Adipocyte (in vitro differentiated cells): ENCODE measurements at regions not wholly inside any gene's neighbourhood (a gene's known extent, or its start where the extent isn't known, plus 50 kb on each side); places are given as distances from the start of the nearest gene placed in this dataset.

Experiments
- DNase-seq: peaks from one replicate; pipeline ENCODE4 v3.0.0-alpha.2; 2015; ENCODE audit warnings: low read depth
- H3K27me3 ChIP-seq: replicated peaks from 2 replicates; pipeline ENCODE4 v1.7.0; 2013; ENCODE audit warnings: mild to moderate bottlenecking, low read length, moderate library complexity; ENCODE audit not compliant: control insufficient read depth, insufficient read depth
- H3K36me3 ChIP-seq: 2 replicates; pipeline ENCODE4 v1.7.0; 2013; ENCODE audit warnings: low read length, mild to moderate bottlenecking, moderate library complexity; ENCODE audit not compliant: control insufficient read depth, insufficient read depth, severe bottlenecking
- H3K4me1 ChIP-seq: 2 replicates; pipeline ENCODE4 v1.7.0; 2013; ENCODE audit warnings: mild to moderate bottlenecking, low read length, moderate library complexity; ENCODE audit not compliant: control insufficient read depth, insufficient read depth
- H3K4me3 ChIP-seq: 2 replicates; pipeline ENCODE4 v1.7.0; 2013; ENCODE audit warnings: mild to moderate bottlenecking, low read length, moderate library complexity
- H3K9ac ChIP-seq: 2 replicates; pipeline ENCODE4 v1.7.0; 2013; ENCODE audit warnings: mild to moderate bottlenecking, low read length, moderate library complexity
- H3K9me3 ChIP-seq: 2 replicates; pipeline ENCODE4 v1.7.0; 2013; ENCODE audit warnings: mild to moderate bottlenecking, low read length, moderate library complexity; ENCODE audit not compliant: control insufficient read depth

- Histone ChIP-seq H3K9ac (no peak overlapping the region), H3K9me3 (no peaks in the 10 kb centered on the region), H3K4me1 (no peaks in the 10 kb centered on the region), H3K4me3 (no peak overlapping the region), H3K36me3 (no peaks in the 10 kb centered on the region), H3K27me3 (peaks cover 18% of the 10 kb centered on the region)
- no peak for DNase-seq
Observed at GRCh38 chr9:19656704-19657103, 132.1 kb downstream of the SLC24A2 start.

- no peak for DNase-seq
- H3K9me3 ChIP-seq, result no peaks in the 10 kb centered on the region
- H3K27me3 ChIP-seq, result no peaks in the 10 kb centered on the region
- no peak overlapping the region for H3K4me3 ChIP-seq
- H3K4me1 ChIP-seq, result no peaks in the 10 kb centered on the region
- H3K36me3 ChIP-seq, result no peaks in the 10 kb centered on the region
- H3K9ac ChIP-seq, result no peak overlapping the region
Observed at GRCh38 chr9:19651681-19652080, 137.2 kb downstream of the SLC24A2 start.

GRCh38 chr9:19650312-19650711 is 138.5 kb downstream of the SLC24A2 start:
- Histone ChIP-seq H3K9me3 (no peaks in the 10 kb centered on the region), H3K4me3 (no peak overlapping the region), H3K36me3 (no peaks in the 10 kb centered on the region), H3K9ac (no peak overlapping the region), H3K4me1 (no peaks in the 10 kb centered on the region), H3K27me3 (no peaks in the 10 kb centered on the region)
- no peak for DNase-seq

GRCh38 chr9:19649336-19650041 is 139.3 kb downstream of the SLC24A2 start:
- Histone ChIP-seq H3K36me3 (no peaks in the 10 kb centered on the region), H3K27me3 (no peaks in the 10 kb centered on the region), H3K4me3 (no peak overlapping the region), H3K9me3 (no peaks in the 10 kb centered on the region), H3K9ac (no peak overlapping the region), H3K4me1 (no peaks in the 10 kb centered on the region)
- no peak for DNase-seq

GRCh38 chr9:19648672-19649071 is 140.2 kb downstream of the SLC24A2 start:
- no peak for DNase-seq
- no peak overlapping the region for H3K4me3 ChIP-seq
- H3K27me3 ChIP-seq, result no peaks in the 10 kb centered on the region
- H3K36me3 ChIP-seq, result no peaks in the 10 kb centered on the region
- H3K9me3 ChIP-seq, result no peaks in the 10 kb centered on the region
- H3K4me1 ChIP-seq, result no peaks in the 10 kb centered on the region
- H3K9ac ChIP-seq, result no peak overlapping the region

- H3K36me3 ChIP-seq, result no peaks in the 10 kb centered on the region
- H3K9me3 ChIP-seq, result no peaks in the 10 kb centered on the region
- H3K9ac ChIP-seq, result no peak overlapping the region
- no peaks in the 10 kb centered on the region for H3K27me3 ChIP-seq
- no peaks in the 10 kb centered on the region for H3K4me1 ChIP-seq
- DNase-seq, result no peak
- no peak overlapping the region for H3K4me3 ChIP-seq
Observed at GRCh38 chr9:19643875-19644274, 145.0 kb downstream of the SLC24A2 start.

- Histone ChIP-seq H3K4me3 (no peak overlapping the region), H3K9ac (no peak overlapping the region), H3K27me3 (no peaks in the 10 kb centered on the region), H3K36me3 (no peaks in the 10 kb centered on the region), H3K9me3 (no peaks in the 10 kb centered on the region), H3K4me1 (no peaks in the 10 kb centered on the region)
- no peak for DNase-seq
Observed at GRCh38 chr9:19642256-19642655, 146.6 kb downstream of the SLC24A2 start.

GRCh38 chr9:19641046-19641445 is 147.8 kb downstream of the SLC24A2 start:
- no peak overlapping the region for H3K9ac ChIP-seq
- no peaks in the 10 kb centered on the region for H3K9me3 ChIP-seq
- H3K4me1 ChIP-seq, result no peaks in the 10 kb centered on the region
- H3K36me3 ChIP-seq, result no peaks in the 10 kb centered on the region
- no peak overlapping the region for H3K4me3 ChIP-seq
- H3K27me3 ChIP-seq, result no peaks in the 10 kb centered on the region
- DNase-seq, result no peak

- Histone ChIP-seq H3K27me3 (no peaks in the 10 kb centered on the region), H3K4me3 (no peak overlapping the region), H3K9ac (no peak overlapping the region)
Observed at GRCh38 chr9:19640014-19640413, 148.8 kb downstream of the SLC24A2 start.

GRCh38 chr9:19637084-19637483 is 151.8 kb downstream of the SLC24A2 start:
- no peak overlapping the region for H3K9ac ChIP-seq
- H3K9me3 ChIP-seq, result no peaks in the 10 kb centered on the region
- no peak for DNase-seq
- no peaks in the 10 kb centered on the region for H3K36me3 ChIP-seq
- H3K27me3 ChIP-seq, result no peaks in the 10 kb centered on the region
- H3K4me3 ChIP-seq, result no peak overlapping the region
- H3K4me1 ChIP-seq, result no peaks in the 10 kb centered on the region

More at GRCh38 chr9:19640014-19640413, 148.8 kb downstream of the SLC24A2 start:
- Histone ChIP-seq H3K36me3 (no peaks in the 10 kb centered on the region), H3K9me3 (no peaks in the 10 kb centered on the region), H3K4me1 (no peaks in the 10 kb centered on the region)
- no peak for DNase-seq

GRCh38 chr9:19634881-19635280 is 154.0 kb downstream of the SLC24A2 start:
- no peak overlapping the region for H3K4me3 ChIP-seq
- H3K9me3 ChIP-seq, result no peaks in the 10 kb centered on the region
- DNase-seq, result no peak
- H3K36me3 ChIP-seq, result no peaks in the 10 kb centered on the region
- no peaks in the 10 kb centered on the region for H3K27me3 ChIP-seq
- peaks cover 3% of the 10 kb centered on the region for H3K4me1 ChIP-seq
- no peak overlapping the region for H3K9ac ChIP-seq

GRCh38 chr9:19631181-19631580 is 157.7 kb downstream of the SLC24A2 start:
- peaks cover 3% of the 10 kb centered on the region for H3K4me1 ChIP-seq
- H3K9me3 ChIP-seq, result no peaks in the 10 kb centered on the region
- H3K27me3 ChIP-seq, result no peaks in the 10 kb centered on the region
- H3K9ac ChIP-seq, result no peak overlapping the region
- no peak for DNase-seq
- no peaks in the 10 kb centered on the region for H3K36me3 ChIP-seq
- H3K4me3 ChIP-seq, result no peak overlapping the region
